ENCODE measurements at regions not wholly inside any gene's neighbourhood (a gene's known extent, or its start where the extent isn't known, plus 50 kb on each side); places are given as distances from the start of the nearest gene placed in this dataset.
A peak's percentile ranks its signal among the peaks of the same experiment; 100 is the strongest.

DNA sequence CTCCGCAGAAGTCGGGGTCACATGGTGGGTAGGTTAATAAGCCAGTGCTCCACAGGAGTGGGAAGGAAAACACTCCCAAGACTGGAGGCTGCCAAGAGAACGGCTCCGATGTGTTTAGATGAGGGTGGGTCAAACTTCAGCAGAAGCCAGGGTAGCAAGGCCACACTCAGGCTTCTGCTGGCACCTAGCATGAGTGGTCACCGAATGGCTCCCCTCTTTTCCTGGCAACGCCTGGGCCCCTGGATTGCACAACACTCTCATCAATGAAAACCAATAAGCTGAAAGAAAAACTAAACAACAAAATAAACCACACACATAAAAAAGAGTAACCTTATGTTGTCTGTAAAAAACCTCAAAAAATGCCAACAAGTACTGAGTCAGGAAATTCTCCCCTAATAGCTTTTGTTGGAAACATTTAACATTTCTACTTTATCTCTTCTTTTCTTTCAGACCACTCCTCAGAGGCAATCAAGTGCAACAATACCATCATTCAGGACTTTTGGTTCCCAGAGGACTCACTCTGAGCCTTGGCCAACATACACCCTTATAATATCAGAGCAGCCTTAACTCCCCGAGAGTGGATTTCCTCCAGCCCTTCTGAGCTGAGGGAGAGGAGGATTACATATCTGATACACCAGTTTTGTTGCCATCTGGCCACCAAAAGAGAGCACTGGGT is 279.9 kb downstream of the ENC1 start:
- H3K9ac ChIP-seq (ENCODE audit: low read length in 3 of 3), result no peak overlapping the region
- intact Hi-C loops (cut with DNase I), result no loop called here
- no peaks in the 10 kb centered on the region for H3K36me3 ChIP-seq (ENCODE audit: control insufficient read depth in 2 of 3, insufficient read depth in 3 of 3, low read length in 3 of 3)
- no peak overlapping the region for H3K27ac ChIP-seq (ENCODE audit: low read depth in 2 of 2, low read length in 2 of 2)
- H3K27me3 ChIP-seq (ENCODE audit: control insufficient read depth, insufficient read depth, low read length), result no peaks in the 10 kb centered on the region
- TF ChIP-seq, protein P1, sequence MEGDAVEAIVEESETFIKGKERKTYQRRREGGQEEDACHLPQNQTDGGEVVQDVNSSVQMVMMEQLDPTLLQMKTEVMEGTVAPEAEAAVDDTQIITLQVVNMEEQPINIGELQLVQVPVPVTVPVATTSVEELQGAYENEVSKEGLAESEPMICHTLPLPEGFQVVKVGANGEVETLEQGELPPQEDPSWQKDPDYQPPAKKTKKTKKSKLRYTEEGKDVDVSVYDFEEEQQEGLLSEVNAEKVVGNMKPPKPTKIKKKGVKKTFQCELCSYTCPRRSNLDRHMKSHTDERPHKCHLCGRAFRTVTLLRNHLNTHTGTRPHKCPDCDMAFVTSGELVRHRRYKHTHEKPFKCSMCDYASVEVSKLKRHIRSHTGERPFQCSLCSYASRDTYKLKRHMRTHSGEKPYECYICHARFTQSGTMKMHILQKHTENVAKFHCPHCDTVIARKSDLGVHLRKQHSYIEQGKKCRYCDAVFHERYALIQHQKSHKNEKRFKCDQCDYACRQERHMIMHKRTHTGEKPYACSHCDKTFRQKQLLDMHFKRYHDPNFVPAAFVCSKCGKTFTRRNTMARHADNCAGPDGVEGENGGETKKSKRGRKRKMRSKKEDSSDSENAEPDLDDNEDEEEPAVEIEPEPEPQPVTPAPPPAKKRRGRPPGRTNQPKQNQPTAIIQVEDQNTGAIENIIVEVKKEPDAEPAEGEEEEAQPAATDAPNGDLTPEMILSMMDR (IDR thresholded peaks at IDR 0.05; ENCODE audit: borderline replicate concordance, extremely low read depth, insufficient read depth), result no peak
- no peak for FAIRE-seq
- no peak for DNase-seq
- H3K4me3 ChIP-seq (ENCODE audit: low read length in 3 of 3), result no peak overlapping the region
- no peaks in the 10 kb centered on the region for H3K9me3 ChIP-seq (ENCODE audit: control insufficient read depth in 2 of 3, insufficient read depth in 1 of 3, low read length in 3 of 3)
- H3K4me1 ChIP-seq (ENCODE audit: control insufficient read depth in 2 of 3, insufficient read depth in 2 of 3, low read depth in 1 of 3, low read length in 3 of 3), result peaks cover 0 to 2% (median 0%) of the 10 kb centered on the region in 3 donors

DNA sequence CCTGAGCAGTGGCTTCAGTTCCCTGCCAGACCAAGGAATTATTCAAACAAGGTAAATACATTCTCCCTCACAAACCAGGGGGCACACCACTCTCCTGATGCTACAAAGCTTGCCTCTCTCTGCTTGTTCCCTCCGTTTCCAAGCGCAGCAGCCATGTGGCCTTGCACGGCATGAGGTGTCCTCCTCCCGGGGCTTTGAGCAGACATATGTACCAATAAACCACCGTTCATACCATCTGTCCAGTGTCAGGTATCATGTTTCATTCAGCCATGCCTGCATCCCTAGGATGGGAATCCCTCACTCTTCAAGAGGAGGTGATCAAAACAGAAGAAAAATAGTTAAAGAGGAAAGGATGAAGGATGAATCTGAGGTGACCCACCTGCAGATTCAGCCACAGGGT is 282.7 kb downstream of the ENC1 start:
- no peaks in the 10 kb centered on the region for H3K36me3 ChIP-seq (ENCODE audit: control insufficient read depth in 2 of 3, insufficient read depth in 3 of 3, low read length in 3 of 3)
- intact Hi-C loops (cut with DNase I), result no loop called here
- TF ChIP-seq, protein P1 (IDR thresholded peaks at IDR 0.05; ENCODE audit: borderline replicate concordance, extremely low read depth, insufficient read depth), result no peak
- H3K9me3 ChIP-seq (ENCODE audit: control insufficient read depth in 2 of 3, insufficient read depth in 1 of 3, low read length in 3 of 3), result no peaks in the 10 kb centered on the region
- no peak overlapping the region for H3K9ac ChIP-seq (ENCODE audit: low read length in 3 of 3)
- H3K27ac ChIP-seq (ENCODE audit: low read depth in 2 of 2, low read length in 2 of 2), result no peak overlapping the region
- H3K4me3 ChIP-seq (ENCODE audit: low read length in 3 of 3), result no peak overlapping the region
- DNase-seq (peak in 2 of 5 donors; percentile 21 to 28), FAIRE-seq (no peak)
- H3K27me3 ChIP-seq (ENCODE audit: control insufficient read depth, insufficient read depth, low read length), result no peaks in the 10 kb centered on the region
- peaks cover 0 to 1% (median 0%) of the 10 kb centered on the region in 3 donors for H3K4me1 ChIP-seq (ENCODE audit: control insufficient read depth in 2 of 3, insufficient read depth in 2 of 3, low read depth in 1 of 3, low read length in 3 of 3)

DNA sequence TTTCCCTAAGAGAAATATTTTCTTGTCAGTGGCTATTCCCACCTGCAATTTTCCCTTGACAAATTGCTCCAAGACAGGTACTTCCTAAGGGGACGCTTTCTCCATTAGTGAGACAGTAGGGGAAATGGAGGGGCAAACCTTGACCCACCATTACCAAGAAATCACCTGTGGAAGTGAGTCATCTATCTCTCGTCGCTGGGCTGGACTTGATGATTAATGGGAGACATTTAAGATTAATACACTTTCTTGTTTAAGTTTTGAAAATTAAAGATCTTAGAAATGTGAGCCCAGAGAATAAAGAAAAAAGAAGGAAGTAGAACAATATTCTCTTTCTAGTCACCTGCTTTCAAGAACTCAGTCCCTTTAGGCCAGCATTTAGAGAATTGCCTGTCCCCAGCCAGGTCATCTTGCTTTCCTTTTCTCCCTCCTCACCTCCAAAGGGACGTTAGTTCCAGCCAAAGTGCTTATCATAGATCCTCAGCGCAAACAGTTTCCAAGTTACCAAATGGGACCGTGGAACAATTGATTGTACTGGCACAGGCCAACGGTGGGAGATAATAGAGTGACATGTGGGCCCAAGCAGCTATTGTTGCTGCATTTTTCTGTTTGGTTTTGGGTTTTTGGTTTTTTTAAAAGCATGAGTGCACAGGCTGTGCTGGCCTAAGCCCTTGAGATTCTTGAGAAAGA is 284.4 kb downstream of the ENC1 start:
- H3K27ac ChIP-seq (ENCODE audit: low read depth in 2 of 2, low read length in 2 of 2), result no peak overlapping the region
- H3K9me3 ChIP-seq (ENCODE audit: control insufficient read depth in 2 of 3, insufficient read depth in 1 of 3, low read length in 3 of 3), result no peaks in the 10 kb centered on the region
- H3K36me3 ChIP-seq (ENCODE audit: control insufficient read depth in 2 of 3, insufficient read depth in 3 of 3, low read length in 3 of 3), result no peaks in the 10 kb centered on the region
- H3K4me3 ChIP-seq (ENCODE audit: low read length in 3 of 3), result no peak overlapping the region
- no peaks in the 10 kb centered on the region for H3K27me3 ChIP-seq (ENCODE audit: control insufficient read depth, insufficient read depth, low read length)
- FAIRE-seq (no peak), DNase-seq (no peak)
- no peak overlapping the region for H3K9ac ChIP-seq (ENCODE audit: low read length in 3 of 3)
- H3K4me1 ChIP-seq (ENCODE audit: control insufficient read depth in 2 of 3, insufficient read depth in 2 of 3, low read depth in 1 of 3, low read length in 3 of 3), result no peaks in the 10 kb centered on the region
- TF ChIP-seq, protein P1 (IDR thresholded peaks at IDR 0.05; ENCODE audit: borderline replicate concordance, extremely low read depth, insufficient read depth), result no peak
- intact Hi-C loops (cut with DNase I), result no loop called here

Data from kidney (tissue), 13 donors.